GM18498 (cell line): ENCODE measurements at regions not wholly inside any gene's neighbourhood (a gene's known extent, or its start where the extent isn't known, plus 50 kb on each side); places are given as distances from the start of the nearest gene placed in this dataset.
"Not testable (repeated sequence)": the region's sequence is repeated elsewhere in the genome, so short reads cannot be mapped to it uniquely, and the experiment has no call there.

Experiments used
- ATAC-seq: cut with Tn5 transposase; IDR thresholded peaks from one replicate; pipeline ENCODE4 v1.9.1; 2021; ENCODE audit warnings: mild to moderate bottlenecking, moderate library complexity; ENCODE audit not compliant: unreplicated experiment

GRCh38 chr7:19963695-19964094, 190.3 kb upstream of the TMEM196 start:
- ATAC-seq: no peak

GRCh38 chr7:19958309-19958896, 185.0 kb upstream of the TMEM196 start:
- no peak for ATAC-seq

- no peak for ATAC-seq
Observed at GRCh38 chr7:19957664-19958063, 184.2 kb upstream of the TMEM196 start.

- ATAC-seq: not testable (repeated sequence)
Observed at GRCh38 chr7:19954166-19954565, 180.7 kb upstream of the TMEM196 start.

DNA sequence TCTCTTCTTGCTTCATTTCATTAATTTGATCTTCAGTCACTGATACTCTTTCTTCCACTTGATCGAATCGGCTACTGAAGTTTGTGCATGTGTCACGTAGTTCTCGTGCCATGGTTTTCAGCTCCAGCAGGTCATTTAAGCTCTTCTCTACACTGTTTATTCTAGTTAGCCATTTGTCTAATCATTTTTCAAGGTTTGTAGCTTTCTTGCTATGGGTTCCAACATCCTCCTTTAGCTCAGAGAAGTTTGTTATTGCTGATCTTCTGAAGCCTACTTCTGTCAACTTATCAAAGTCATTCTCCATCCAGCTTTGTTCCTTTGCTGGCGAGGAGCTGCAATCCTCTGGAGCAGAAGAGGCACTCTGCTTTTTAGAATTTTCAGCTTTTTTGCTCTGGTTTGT, 180.0 kb upstream of the TMEM196 start:
- not testable (repeated sequence) for ATAC-seq

DNA sequence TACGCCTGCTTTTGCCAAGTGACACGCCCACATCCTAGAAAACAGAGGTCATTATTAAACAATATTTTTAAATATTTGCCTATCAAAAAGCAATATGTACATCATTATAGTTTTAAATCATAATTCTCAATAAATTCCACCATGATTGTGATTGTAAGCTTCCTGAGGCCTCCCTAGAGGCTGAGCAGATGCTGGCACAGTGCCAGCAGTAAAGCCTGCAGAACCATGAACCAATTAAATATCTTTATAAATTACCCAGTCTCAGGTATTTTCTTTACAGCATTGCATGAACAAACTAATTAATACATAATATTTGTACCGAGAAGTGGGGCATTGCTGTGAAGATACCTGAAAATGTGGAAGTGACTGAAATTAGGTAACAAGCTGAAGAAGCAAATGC, 174.7 kb upstream of the TMEM196 start:
- ATAC-seq: no peak

- no peak for ATAC-seq
Observed at GRCh38 chr7:19944363-19945120, 171.1 kb upstream of the TMEM196 start.

- ATAC-seq: no peak
Observed at GRCh38 chr7:19939746-19940145, 166.3 kb upstream of the TMEM196 start.

- ATAC-seq: no peak
Observed at GRCh38 chr7:19932549-19933249, 159.3 kb upstream of the TMEM196 start.

GRCh38 chr7:19930851-19931250, 157.4 kb upstream of the TMEM196 start:
- ATAC-seq: no peak

DNA sequence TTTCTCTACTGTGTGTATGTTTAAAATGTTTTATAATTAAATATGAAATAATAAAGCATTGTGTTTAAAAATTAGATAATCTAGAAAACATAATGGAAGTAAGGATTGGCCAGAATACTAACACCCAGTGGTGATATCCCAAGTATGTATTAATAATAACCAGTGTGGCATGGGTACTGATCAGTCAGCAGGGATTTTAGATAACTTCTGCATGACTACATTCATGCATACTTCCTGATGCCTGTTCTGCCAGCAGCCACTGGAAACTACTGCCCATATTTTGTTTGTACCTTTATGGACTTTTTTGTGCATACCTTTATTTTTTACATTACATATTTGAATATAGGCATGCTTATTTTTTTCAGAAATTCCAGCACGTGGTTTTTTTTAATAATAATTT, 156.6 kb upstream of the TMEM196 start:
- no peak for ATAC-seq

DNA sequence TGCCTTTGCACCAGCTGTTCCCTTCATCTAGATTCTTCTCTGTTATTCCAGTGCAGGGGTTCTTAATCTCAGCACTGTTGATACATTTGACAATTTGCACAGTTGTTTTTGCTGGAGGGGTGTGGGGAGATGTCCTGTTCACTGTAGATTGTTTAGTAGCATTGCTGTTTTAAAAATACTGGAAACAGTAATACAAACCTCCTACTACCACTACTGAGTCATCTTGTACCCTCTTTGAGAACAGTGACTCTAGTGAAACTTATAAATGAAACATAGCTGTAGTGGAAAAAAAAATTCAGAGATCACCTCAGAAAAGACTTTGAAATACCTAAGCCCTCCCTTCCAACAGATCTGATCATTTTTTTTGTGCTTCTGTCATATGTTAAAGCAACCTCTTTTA, 154.8 kb upstream of the TMEM196 start:
- peak; percentile 86 for ATAC-seq

- no peak for ATAC-seq
Observed at GRCh38 chr7:19920705-19921104, 147.3 kb upstream of the TMEM196 start.

DNA sequence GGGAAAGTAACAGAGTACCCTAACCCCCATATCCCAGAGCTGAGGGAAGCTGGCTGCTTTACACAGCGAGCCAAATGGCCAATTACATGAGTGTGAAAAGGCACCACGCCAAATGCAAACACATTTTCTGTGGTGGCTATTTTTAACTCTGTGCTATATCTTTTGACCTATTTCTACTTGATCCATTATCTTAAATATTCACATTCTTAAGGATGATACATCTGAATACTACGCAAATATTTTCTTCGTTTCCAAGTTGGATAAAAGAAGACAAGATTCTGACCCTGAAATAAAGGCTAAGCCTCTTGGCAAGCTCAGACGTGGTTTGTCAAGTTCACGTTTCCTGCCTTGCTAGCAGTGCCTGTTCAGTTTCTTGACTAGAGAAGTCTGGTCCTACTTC, 146.7 kb upstream of the TMEM196 start:
- no peak for ATAC-seq

GRCh38 chr7:19919261-19920095, 146.1 kb upstream of the TMEM196 start:
- no peak for ATAC-seq

DNA sequence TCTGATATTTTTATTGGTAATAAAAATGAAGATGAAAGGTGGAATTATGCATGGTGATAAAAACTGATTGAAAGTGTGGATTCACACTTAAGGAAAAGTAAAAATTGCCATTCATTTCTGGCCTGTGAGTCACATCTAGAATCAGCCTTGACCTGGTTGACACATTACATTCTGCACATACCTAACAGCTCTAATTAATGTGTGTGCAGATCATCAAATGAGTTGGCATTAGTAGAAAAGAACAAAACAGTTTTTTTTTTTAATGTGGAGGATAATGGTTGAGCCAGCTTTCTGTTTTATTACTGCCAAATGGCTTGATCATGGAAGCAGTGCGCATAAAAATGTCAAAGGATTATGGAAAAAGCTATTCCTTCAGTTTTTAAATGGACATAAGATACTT, 142.6 kb upstream of the TMEM196 start:
- no peak for ATAC-seq

GRCh38 chr7:19915596-19915995, 142.2 kb upstream of the TMEM196 start:
- ATAC-seq: no peak

DNA sequence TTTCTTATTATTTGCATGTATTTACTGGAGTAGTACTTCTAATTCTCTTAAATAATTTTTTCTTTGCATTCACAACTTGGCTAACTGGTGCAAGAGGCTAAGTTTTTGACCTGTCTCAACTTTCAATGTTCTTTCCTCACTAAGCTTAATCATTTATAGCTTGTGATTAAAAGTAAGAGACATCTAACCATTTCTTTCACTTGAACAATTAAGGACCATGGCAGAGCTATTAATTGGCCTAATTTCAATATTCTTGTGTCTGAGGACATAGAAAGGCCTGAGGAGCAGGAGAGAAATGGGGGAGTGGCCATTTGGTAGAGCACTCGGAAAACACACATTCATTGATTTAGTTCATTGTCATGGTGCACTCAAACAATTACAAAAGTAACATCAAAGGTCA, 141.4 kb upstream of the TMEM196 start:
- no peak for ATAC-seq

- ATAC-seq: no peak
Observed at GRCh38 chr7:19900118-19900517, 126.7 kb upstream of the TMEM196 start.

DNA sequence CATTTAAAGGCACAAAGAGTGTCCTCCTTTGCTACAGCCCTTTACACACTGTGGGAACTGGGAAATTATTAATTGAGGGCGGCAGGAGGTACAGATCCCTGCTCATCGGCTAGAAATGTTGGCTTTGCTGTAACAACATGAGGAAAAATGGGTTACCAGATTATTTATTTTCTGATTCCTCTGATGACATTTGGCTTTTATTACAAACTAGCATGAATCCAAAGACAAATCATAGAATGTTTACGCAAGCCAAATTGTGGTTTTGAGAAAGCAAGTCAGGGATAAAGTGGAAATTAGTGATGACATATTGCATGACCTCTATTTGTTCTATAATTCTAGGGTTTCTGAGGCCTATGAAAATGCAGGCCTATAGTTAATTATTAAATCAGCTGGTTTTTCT, 126.1 kb upstream of the TMEM196 start:
- ATAC-seq: no peak

- ATAC-seq: not testable (repeated sequence)
Observed at GRCh38 chr7:19882893-19883292, 109.5 kb upstream of the TMEM196 start.
